Hepatocyte (in vitro differentiated cells): ENCODE measurements at regions not wholly inside any gene's neighbourhood (a gene's known extent, or its start where the extent isn't known, plus 50 kb on each side); places are given as distances from the start of the nearest gene placed in this dataset.

ENCODE experiments used
- DNase-seq: peaks from one replicate; pipeline ENCODE4 v3.0.0-alpha.2; 2016; ENCODE audit warnings: low spot score
- H2AFZ ChIP-seq: fragments of 200-600 bp; sonication (generic); 2 replicates; pipeline ENCODE4 v1.6.0; 2016; ENCODE audit warnings: antibody characterized with exemption, mild to moderate bottlenecking
- H3K27ac ChIP-seq: fragments of 200-600 bp; sonication (generic); 2 replicates; pipeline ENCODE4 v1.5.1; 2016; ENCODE audit warnings: mild to moderate bottlenecking
- H3K27me3 ChIP-seq: fragments of 200-600 bp; sonication (generic); 2 replicates; pipeline ENCODE4 v1.6.1; 2016
- H3K36me3 ChIP-seq: fragments of 200-600 bp; sonication (generic); replicated peaks from 2 replicates; pipeline ENCODE4 v1.5.1; 2016; ENCODE audit warnings: low read depth; ENCODE audit not compliant: insufficient read depth
- H3K4me1 ChIP-seq: fragments of 200-600 bp; sonication (generic); 2 replicates; pipeline ENCODE4 v1.5.1; 2016; ENCODE audit warnings: mild to moderate bottlenecking, moderate library complexity; ENCODE audit not compliant: insufficient read depth
- H3K4me2 ChIP-seq: fragments of 200-600 bp; sonication (generic); 2 replicates; pipeline ENCODE4 v1.6.0; 2016
- H3K4me3 ChIP-seq: fragments of 200-600 bp; sonication (generic); 2 replicates; pipeline ENCODE4 v1.5.1; 2016; ENCODE audit warnings: mild to moderate bottlenecking
- H3K79me2 ChIP-seq: fragments of 200-600 bp; sonication (generic); 2 replicates; pipeline ENCODE4 v1.6.0; 2017; ENCODE audit warnings: mild to moderate bottlenecking
- H3K9me2 ChIP-seq: fragments of 200-600 bp; sonication (generic); replicated peaks from 2 replicates; pipeline ENCODE4 v1.6.0; 2017; ENCODE audit warnings: mild to moderate bottlenecking; ENCODE audit not compliant: insufficient read depth
- H3K9me3 ChIP-seq: fragments of 200-600 bp; sonication (generic); 2 replicates; pipeline ENCODE4 v1.5.1; 2016; ENCODE audit warnings: low read depth, mild to moderate bottlenecking
- H4K20me1 ChIP-seq: fragments of 200-600 bp; sonication (generic); 2 replicates; pipeline ENCODE4 v1.6.0; 2016; ENCODE audit warnings: mild to moderate bottlenecking; ENCODE audit not compliant: insufficient read depth, poor library complexity, severe bottlenecking
- EZH2 ChIP-seq: fragments of 200-600 bp; sonication (generic); IDR thresholded peaks from 2 replicates; pipeline ENCODE4 v1.6.1; 2016; ENCODE audit warnings: antibody characterized with exemption, mild to moderate bottlenecking, borderline replicate concordance
- EZH2phosphoT487 ChIP-seq: fragments of 200-600 bp; sonication (generic); IDR thresholded peaks from one replicate; pipeline ENCODE4 v1.6.1; 2018; ENCODE audit warnings: antibody characterized with exemption, mild to moderate bottlenecking, low read depth, moderate library complexity; ENCODE audit not compliant: unreplicated experiment, severe bottlenecking
- WGBS: methylation state at CpG from one replicate; pipeline ENCODE4 v1.1.6; 2016; ENCODE audit warnings: low lambda C conversion rate; ENCODE audit errors: missing lambda C conversion rate; 5-methylcytosine and 5-hydroxymethylcytosine counted together
- TF ChIP-seq, protein P1 (sequence below): fragments of 200-600 bp; sonication (generic); IDR thresholded peaks from 2 replicates; pipeline ENCODE4 v1.5.1; 2016; ENCODE audit warnings: antibody characterized with exemption, mild to moderate bottlenecking; ENCODE audit not compliant: poor library complexity

DNA sequence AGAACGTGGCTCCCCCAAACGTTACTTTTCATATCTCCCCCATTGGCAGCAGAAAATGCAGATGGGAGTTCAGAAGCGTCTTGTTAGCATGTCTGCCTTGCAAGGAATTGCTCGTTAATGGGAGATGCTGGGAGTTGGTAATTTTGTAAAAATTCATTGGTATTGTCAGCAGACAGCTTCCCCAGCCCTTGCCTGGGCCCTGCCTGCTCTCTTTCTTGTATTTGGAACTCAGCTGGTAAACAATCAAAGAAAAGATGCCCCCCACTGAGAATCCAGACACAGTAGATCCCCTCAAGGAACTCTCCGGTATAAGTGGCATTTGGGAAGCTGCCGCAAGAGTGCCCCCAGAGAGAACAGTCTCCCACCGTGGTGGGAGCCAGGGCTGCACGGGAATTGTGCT, 94.4 kb upstream of the IGSF21 start:
- DNase-seq, result no peak
- Histone ChIP-seq H2AFZ (no peak overlapping the region), H3K27ac (no peak overlapping the region), H3K27me3 (peaks cover 11% of the 10 kb centered on the region), H3K79me2 (no peaks in the 10 kb centered on the region), H3K4me1 (no peaks in the 10 kb centered on the region), H3K9me3 (no peaks in the 10 kb centered on the region), H3K4me2 (no peak overlapping the region), H3K4me3 (no peak overlapping the region), H4K20me1 (no peaks in the 10 kb centered on the region), H3K9me2 (no peaks in the 10 kb centered on the region), H3K36me3 (no peaks in the 10 kb centered on the region)
- TF ChIP-seq EZH2 (no peak), EZH2phosphoT487 (no peak)
- TF ChIP-seq, protein P1, sequence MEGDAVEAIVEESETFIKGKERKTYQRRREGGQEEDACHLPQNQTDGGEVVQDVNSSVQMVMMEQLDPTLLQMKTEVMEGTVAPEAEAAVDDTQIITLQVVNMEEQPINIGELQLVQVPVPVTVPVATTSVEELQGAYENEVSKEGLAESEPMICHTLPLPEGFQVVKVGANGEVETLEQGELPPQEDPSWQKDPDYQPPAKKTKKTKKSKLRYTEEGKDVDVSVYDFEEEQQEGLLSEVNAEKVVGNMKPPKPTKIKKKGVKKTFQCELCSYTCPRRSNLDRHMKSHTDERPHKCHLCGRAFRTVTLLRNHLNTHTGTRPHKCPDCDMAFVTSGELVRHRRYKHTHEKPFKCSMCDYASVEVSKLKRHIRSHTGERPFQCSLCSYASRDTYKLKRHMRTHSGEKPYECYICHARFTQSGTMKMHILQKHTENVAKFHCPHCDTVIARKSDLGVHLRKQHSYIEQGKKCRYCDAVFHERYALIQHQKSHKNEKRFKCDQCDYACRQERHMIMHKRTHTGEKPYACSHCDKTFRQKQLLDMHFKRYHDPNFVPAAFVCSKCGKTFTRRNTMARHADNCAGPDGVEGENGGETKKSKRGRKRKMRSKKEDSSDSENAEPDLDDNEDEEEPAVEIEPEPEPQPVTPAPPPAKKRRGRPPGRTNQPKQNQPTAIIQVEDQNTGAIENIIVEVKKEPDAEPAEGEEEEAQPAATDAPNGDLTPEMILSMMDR, result no peak
- WGBS, result 68% methylated on average over 8 of the region's 8 CpGs

DNA sequence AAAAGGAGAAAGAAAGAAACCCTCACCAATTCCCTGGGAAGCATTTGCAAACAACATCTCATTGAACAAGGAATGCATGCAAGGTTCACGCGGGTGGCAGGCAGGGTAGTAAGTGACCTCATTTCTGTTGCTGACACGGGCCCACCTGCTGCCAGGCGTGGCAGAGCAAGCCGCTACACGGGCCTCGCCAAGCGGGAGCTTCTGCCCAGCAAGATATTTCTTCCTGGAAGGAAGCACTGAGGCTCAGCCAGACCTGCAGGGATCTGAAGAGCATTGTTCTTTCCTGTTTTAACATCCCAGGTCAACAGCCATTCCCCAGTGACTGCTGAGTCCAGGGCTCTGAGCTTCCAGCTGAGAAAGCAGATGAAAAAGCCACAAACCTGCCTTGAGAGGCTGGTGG, 91.9 kb upstream of the IGSF21 start:
- no peaks in the 10 kb centered on the region for H4K20me1 ChIP-seq
- no peaks in the 10 kb centered on the region for H3K79me2 ChIP-seq
- no peak overlapping the region for H3K27ac ChIP-seq
- H3K4me3 ChIP-seq, result no peak overlapping the region
- peaks cover 21% of the 10 kb centered on the region for H3K27me3 ChIP-seq
- DNase-seq, result no peak
- H3K9me2 ChIP-seq, result no peaks in the 10 kb centered on the region
- H3K4me1 ChIP-seq, result no peaks in the 10 kb centered on the region
- 86% methylated on average over 8 of the region's 8 CpGs for WGBS
- H3K36me3 ChIP-seq, result no peaks in the 10 kb centered on the region
- no peak for TF ChIP-seq EZH2
- TF ChIP-seq, protein P1, result no peak
- no peak for TF ChIP-seq EZH2phosphoT487
- H3K9me3 ChIP-seq, result no peaks in the 10 kb centered on the region
- no peak overlapping the region for H3K4me2 ChIP-seq
- H2AFZ ChIP-seq, result no peak overlapping the region

DNA sequence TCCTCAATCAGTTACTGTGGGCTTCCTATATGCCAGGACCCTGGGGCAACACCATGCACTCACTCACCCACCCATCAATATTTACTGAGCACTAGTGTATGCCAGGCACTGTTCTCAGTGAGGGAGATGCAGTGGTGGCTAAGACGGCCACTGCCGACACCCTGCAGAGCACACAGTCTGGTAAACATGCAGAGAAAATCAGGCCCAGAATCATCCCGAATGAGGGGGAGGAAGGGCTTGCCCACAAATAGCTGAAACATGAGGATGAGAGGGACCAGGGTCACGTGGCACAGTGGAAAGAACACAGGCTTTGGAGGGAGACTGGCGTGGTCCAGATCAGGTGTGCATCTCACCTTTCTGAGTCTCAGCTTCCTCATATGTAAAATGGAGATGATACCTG, 89.2 kb upstream of the IGSF21 start:
- no peaks in the 10 kb centered on the region for H3K36me3 ChIP-seq
- no peaks in the 10 kb centered on the region for H4K20me1 ChIP-seq
- no peak for TF ChIP-seq EZH2
- TF ChIP-seq, protein P1, result no peak
- no peak for TF ChIP-seq EZH2phosphoT487
- H3K4me2 ChIP-seq, result no peak overlapping the region
- 69% methylated on average over 5 of the region's 5 CpGs for WGBS
- H3K4me1 ChIP-seq, result no peaks in the 10 kb centered on the region
- H3K27ac ChIP-seq, result no peak overlapping the region
- no peaks in the 10 kb centered on the region for H3K9me3 ChIP-seq
- H3K79me2 ChIP-seq, result no peaks in the 10 kb centered on the region
- no peak overlapping the region for H2AFZ ChIP-seq
- H3K27me3 ChIP-seq, result peaks cover 39% of the 10 kb centered on the region
- no peak for DNase-seq
- no peaks in the 10 kb centered on the region for H3K9me2 ChIP-seq
- no peak overlapping the region for H3K4me3 ChIP-seq
